AG04449 (cell line): ENCODE measurements at regions not wholly inside any gene's neighbourhood (a gene's known extent, or its start where the extent isn't known, plus 50 kb on each side); places are given as distances from the start of the nearest gene placed in this dataset.

Source experiments
- CTCF ChIA-PET: fragments of 350-600 bp; formaldehyde crosslinking; extraction: SDS; loops from one replicate; lab custom pipeline; 2021; ENCODE audit warnings: antibody characterized with exemption; lab: Yijun Ruan, JAX
- POLR2A ChIA-PET: fragments of 400-600, 350-600 bp; formaldehyde crosslinking; extraction: SDS; loops from one replicate; lab custom pipeline; 2020; ENCODE audit warnings: antibody characterized with exemption, inconsistent platforms; lab: Yijun Ruan, JAX
- DNase-seq: peaks from one replicate; pipeline ENCODE4 v3.0.0-alpha.2; 2010; ENCODE audit warnings: low read depth, low spot score
- H3K4me3 ChIP-seq: 2 replicates; pipeline ENCODE4 v1.5.1; 2011; ENCODE audit warnings: low read depth, mild to moderate bottlenecking, control low read depth, low read length
- TF ChIP-seq, protein P1 (sequence below): IDR thresholded peaks from one replicate; pipeline ENCODE4 v1.5.1; 2011; ENCODE audit warnings: mild to moderate bottlenecking, moderate library complexity, low read length, control low read depth, inconsistent platforms; ENCODE audit not compliant: insufficient read depth; ENCODE audit errors: missing control alignments

DNA sequence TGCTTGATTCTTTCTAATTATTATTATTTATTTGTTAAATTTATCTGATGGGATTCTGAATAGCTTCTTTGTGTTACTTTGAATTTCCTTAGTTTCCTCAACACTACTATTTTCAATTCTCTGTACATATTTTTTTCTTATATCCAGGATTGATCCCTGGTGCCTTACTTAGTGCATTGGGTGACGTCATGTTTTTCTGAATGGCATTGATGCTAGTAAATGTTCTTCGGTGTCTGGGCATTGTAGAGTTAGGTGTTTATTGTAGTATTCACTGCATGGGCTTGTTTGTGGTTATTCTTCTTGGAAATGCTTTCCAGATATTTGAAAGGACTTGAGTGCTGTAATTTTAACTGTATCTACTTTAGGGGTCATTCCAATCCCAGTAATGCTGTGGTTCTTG is 938.1 kb downstream of the FAM133A start:
- CTCF ChIA-PET: no interaction called here
- no peak overlapping the region for H3K4me3 ChIP-seq
- POLR2A ChIA-PET: no interaction called here
- TF ChIP-seq, protein P1, sequence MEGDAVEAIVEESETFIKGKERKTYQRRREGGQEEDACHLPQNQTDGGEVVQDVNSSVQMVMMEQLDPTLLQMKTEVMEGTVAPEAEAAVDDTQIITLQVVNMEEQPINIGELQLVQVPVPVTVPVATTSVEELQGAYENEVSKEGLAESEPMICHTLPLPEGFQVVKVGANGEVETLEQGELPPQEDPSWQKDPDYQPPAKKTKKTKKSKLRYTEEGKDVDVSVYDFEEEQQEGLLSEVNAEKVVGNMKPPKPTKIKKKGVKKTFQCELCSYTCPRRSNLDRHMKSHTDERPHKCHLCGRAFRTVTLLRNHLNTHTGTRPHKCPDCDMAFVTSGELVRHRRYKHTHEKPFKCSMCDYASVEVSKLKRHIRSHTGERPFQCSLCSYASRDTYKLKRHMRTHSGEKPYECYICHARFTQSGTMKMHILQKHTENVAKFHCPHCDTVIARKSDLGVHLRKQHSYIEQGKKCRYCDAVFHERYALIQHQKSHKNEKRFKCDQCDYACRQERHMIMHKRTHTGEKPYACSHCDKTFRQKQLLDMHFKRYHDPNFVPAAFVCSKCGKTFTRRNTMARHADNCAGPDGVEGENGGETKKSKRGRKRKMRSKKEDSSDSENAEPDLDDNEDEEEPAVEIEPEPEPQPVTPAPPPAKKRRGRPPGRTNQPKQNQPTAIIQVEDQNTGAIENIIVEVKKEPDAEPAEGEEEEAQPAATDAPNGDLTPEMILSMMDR: no peak
- DNase-seq: no peak

DNA sequence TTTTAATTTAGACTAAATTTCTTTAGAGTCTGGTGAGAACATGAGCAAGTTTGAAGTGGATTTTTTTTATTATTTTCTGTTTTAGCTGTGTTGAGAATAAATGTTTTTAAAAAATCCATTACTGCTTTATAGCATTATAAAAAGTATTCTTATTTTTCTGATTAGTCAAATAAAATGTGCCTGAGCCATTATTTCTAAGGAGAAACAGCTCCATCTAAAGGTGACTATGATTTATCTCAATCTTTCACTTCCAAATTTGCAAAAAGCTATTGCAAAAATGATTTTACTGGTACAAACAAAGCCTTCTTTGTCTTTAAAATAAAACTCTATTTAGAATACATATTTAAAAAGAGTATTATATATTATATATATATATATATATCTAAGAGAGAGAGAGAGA is 959.2 kb downstream of the FAM133A start:
- no peak overlapping the region for H3K4me3 ChIP-seq
- ChIA-PET CTCF (no interaction called here), POLR2A (no interaction called here)
- TF ChIP-seq, protein P1: no peak
- no peak for DNase-seq

DNA sequence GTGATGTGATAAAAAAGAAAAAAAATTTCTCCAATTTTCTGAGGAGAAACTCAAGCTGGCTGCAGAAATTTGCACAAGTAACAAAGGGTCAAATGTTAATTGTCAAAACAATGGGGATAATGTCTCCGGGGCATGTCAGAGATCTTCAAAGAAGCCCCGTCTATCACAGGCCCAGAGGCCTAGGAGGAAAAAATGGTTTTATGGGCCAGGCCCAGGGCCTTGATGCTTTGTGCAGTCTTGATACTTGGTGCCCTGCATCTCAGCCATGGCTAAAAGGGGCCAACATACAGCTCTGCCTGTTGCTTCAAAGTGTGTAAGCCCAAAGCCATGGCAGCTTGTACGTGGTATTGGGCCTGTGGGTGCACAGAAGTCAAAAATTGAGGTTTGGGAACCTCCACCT is 961.0 kb downstream of the FAM133A start:
- H3K4me3 ChIP-seq: no peak overlapping the region
- TF ChIP-seq, protein P1: no peak
- DNase-seq: no peak
- POLR2A ChIA-PET: no interaction called here
- CTCF ChIA-PET: no interaction called here

DNA sequence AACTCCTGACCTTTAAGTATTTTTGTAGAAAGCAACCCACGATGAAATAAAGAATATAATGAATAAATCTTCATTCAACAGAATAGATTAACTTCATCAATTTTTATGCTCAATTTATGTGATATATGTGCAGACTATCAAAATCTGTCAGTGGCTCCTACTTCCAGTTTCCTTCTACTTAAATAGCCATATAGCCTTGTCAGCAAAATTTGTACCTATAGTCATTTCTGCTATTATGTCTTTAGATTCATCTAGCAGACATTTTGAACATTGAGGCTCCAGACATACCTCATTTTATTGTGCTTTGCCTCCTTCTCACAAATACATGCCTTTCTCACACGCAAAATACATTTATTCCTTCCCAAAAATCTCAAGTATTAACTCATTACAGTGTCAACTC is 971.7 kb downstream of the FAM133A start:
- POLR2A ChIA-PET: no interaction called here
- DNase-seq: no peak
- CTCF ChIA-PET: no interaction called here
- TF ChIP-seq, protein P1: no peak
- H3K4me3 ChIP-seq: no peak overlapping the region

DNA sequence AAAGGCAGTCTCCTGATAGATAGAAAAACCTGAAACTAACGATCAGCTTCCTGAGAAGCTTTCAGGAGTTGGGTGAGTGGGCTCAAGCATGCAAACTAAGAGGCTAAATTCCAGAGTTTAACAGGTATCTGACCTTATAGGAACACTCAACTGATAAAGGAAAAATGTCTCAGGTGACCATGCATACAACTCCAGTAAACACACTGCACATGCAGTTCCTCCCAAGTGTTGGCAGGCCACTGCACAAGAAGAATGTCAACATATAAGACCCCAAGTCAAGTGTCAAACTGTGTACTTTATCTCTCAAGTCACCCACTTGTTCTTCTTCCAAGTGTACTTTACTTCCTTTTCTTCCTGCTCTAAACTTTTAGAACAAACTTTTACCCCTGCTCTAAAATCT is 981.2 kb downstream of the FAM133A start:
- CTCF ChIA-PET: no interaction called here
- POLR2A ChIA-PET: no interaction called here
- TF ChIP-seq, protein P1: no peak
- no peak for DNase-seq
- no peak overlapping the region for H3K4me3 ChIP-seq

DNA sequence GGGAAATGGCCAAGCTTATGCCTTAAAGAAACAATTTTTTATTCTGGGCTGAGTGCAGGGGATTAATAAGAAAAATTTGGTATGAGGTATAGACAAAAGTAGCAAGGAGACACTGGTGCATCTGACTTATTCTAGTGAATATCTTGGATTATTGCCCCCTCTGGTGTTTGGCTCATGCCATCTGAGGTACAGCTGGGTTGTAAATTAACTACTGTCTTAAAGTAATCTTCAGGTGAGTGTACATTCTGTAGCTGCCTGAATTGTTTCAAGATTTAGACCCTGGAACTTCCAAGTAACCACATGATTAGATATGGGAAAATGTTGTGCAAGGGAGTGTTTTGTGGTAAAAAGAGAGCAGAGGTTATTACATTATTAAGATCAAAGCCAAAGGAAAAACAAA is 988.7 kb downstream of the FAM133A start:
- ChIA-PET POLR2A (no interaction called here), CTCF (no interaction called here)
- H3K4me3 ChIP-seq: no peak overlapping the region
- no peak for DNase-seq
- TF ChIP-seq, protein P1: no peak
